ENCODE measurements at regions not wholly inside any gene's neighbourhood (a gene's known extent, or its start where the extent isn't known, plus 50 kb on each side); places are given as distances from the start of the nearest gene placed in this dataset.

DNA sequence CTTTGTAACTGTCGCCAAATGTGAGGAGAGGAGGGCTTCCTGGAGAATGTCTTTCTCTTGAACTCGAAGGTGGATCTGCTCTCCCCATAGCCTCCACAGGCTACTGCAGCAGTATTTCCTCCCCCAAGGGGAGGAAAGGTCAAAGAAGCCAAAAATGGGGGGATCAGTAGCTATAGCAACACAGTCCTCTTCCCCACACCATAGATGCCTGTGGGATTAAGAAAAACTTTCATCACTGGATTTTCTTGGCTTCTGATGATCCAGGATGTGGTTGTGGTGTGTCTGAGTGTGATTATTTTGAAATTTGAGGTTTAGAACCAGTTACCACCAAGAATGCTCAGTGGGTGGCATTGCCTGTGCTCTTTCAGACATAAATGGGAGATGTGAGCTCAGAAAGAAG, 140.1 kb upstream of the SPACA1 start:
- DNase-seq (ENCODE audit: low read depth) = no peak

DNA sequence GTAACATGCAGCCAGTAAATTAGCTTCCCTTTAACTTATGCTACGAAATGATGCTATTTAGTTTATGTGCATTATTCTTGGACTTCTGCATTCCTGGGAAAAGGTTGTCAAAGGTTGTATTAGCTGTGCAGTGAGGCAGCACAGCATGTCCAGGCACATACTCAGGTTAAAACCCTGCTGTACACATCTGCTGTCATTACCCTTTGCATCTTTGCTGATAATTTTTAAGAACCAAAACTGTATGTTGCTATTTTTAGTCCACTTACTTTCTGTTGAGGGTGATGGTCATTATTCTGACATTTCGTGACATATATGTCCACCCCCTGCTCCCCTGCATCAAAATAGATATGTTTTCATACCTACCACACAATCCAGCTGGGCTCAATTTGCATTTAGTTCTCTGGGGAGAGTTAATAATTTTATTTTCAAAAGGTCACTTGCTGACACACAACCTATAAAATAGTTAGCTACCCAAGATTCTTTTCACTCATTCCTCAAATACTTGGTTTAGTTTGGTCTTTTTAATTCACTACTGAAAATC, 142.5 kb upstream of the SPACA1 start:
- DNase-seq (ENCODE audit: low read depth) = no peak

DNA sequence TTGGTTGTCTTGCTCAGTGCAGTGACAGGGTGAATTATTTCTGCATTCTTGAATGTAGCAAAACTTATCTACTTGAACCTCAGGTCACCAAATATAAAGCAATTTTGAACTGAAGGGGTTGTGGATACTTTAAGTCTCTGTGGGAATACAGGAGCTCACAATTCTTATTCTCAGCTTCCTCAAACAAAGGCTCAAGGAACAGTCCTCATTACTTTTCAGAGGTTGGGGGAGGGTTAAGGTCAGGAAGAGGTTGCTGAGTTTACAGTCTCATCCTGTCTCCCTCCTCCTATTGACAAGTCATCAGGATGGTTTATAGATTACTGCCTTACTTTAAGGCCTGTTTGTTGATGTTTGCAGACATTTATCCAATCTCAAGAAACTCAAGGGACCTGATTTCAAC, 143.6 kb upstream of the SPACA1 start:
- DNase-seq (ENCODE audit: low read depth) = no peak

DNA sequence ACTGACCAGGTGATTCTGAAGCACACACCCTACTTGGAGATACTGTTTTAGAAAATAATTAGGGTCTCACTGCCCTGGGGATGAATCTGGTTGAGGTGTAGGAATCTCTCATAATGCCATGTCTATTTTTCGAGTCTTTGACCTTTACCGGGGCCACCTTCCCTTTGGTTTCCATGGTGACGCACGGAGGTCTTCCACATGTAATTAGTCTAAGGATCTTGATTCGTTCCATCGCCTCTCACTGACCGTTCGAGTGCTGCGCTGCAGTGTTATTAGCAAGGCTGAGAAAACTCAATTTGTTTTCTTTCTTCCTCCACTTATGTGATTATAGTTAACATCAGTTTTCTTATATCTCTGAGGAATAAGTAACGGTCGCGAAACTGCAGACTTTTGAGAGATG, 144.3 kb upstream of the SPACA1 start:
- no peak for DNase-seq (ENCODE audit: low read depth)

DNA sequence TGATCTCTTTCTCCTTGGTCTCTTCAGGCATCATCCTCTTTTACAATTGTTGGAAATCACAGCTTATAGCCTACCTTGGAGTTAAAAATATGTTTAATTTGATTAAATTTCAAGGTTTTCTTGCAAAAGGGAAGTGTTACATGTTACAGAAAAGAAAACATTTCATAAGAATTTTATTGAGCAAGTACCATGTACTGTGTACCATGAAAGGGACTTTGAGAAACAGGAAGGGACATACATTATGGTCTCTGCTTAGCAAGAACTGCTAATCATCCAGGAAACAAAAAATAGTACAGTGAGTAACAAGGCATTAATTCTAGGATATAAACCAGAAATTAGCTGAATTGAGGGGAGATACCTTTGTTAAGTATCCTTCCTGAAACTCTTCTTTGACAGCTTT, 145.3 kb upstream of the SPACA1 start:
- no peak for DNase-seq (ENCODE audit: low read depth)

DNA sequence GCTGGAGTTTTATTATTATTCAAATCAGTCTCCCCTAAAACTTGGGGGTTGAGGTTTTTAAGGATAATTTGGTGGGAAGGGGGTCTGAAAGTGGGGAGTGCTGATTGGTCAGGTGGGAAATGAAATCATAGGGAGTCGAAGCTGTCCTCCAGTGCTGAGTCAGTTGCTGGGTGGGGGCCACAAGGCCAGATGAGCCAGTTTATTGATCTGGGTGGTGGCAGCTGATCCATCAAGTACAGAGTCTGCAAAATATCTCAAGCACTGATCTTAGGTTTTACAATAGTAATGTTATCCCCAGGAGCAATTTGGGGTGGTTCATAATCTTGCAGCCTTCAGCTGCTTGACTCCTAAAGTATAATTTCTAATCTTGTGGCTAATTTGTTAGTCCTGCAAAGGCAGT, 146.0 kb upstream of the SPACA1 start:
- no peak for DNase-seq (ENCODE audit: low read depth)

DNA sequence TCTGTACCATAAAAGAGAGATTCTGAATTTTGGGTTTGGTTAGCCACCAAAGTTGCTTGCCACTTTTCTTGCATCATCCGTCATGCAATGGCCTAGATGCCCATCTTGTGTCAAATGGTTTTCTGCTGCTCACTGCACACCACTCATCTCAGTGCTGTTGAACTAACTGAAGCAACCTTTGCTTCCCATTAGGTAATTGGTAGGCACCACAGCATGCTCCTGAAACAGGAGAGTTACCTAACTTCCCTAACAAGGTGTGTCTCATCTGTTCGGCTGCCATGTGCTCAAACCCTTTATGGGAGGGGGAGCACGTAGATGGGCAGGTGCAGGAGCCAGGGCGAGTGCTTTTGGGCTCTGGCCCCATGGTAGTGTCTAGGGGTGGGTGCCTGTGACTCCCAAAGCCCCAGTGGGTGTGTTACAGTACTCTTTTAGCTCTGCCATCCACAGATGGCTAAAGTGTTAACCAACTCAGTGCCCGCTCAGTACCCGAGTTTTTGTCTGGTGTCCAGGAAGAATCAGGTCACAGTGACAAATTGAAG, 147.4 kb upstream of the SPACA1 start:
- DNase-seq (ENCODE audit: low read depth) = no peak

DNA sequence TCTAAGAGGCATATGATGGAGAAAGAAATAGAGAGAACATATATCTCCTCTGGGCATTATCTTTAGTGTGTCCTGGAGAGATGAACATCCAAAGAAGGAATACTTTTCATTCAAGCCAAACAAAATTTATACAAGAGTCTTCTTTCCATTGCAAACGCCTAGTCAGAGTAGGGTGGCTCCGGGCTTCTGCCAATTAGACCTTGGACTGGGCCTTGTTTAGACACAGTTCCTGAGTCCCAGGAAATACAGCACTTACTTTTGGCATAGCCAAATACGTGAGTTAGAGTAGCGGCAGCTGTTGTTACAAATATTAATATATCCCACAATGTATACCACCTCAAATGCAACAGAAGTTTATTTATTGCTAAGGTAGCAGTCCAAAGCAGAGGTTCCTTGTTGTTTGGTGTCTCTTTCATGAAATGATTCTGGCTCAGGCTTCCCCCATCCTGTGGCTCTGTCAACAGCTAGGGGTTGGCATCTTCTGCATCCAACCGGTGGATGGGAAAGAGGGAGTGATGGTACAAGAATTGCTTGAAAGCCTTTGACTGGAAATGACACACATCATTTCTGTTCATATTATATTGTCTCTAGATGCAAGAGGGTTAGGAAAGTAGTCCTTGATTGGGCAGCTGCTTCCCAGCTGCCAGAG, 148.0 kb upstream of the SPACA1 start:
- DNase-seq (ENCODE audit: low read depth) = no peak

DNA sequence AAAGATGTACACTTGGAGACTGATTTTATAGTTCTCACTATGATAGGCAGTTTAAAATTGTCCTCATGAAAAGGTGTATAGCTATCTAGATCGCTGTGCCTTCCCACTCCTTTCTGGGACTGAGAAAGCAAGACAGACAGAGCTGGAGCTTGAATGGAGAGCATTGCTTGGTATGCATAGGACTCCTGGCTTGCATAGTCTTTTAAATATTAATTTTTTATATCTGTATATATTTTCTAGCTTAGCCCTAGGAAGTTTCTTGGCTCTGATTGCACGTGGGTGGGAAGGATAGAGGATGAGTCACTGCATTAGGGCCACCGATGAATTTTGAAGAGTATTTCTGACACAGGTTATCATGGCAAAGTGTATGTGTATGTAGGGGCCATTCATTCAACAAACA, 150.0 kb upstream of the SPACA1 start:
- no peak for DNase-seq (ENCODE audit: low read depth)

DNA sequence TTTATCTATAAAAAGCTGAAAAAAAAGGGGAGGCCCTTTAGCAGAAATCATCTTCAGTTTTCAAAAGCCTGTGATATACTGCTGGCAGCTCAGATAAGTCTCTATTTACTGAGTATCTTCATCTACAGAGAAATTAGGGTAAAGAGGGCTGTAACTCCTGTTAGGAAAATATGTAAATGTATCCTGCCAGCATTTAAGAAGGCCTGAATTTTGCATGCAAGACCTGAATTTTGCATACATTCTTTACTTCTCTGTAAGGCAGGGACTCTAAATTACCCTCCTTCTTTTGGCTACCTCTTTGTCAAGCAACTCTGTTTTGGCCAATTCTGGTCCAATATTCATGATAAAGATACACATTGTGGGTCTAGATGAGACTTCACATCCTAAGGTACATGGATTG, 150.6 kb upstream of the SPACA1 start:
- DNase-seq (ENCODE audit: low read depth) = no peak

DNA sequence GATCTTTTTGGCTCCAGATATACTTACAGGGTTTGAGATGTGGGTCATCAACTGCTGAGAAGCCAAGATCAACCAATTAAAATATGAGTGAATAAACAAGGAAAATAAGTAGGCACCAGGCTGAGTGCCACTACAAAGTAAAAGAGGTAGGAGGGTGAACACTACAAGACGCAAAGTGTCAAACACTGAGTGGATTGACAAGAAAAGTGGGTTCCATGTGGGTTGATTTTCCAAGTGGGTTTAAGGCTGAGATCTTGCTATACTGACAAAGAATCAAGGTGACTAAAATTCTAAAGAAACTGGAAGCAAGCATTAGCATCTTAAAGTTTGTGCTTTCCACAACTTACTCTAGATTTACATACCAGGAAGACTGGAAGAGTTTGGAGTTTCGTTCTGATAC, 160.4 kb upstream of the SPACA1 start:
- DNase-seq (ENCODE audit: low read depth) = no peak

DNA sequence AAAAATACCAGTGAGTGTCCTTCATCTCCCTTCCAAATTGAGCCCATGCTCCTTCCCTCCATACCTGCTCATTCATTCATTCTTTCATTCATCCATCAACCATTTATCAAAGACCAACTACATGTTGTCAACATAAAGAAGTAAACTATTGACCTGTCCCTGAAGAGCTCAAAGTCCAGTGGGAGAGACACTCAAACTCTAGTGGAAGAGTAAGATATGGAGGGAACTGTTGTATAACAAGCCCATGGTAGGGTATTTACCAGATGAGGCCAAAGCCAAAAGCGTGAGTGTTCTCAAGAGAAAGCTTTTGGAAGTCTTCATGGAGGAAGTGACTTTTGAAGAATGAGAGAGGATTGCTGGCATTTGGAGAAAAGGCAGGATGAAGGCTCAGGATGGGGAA, 163.4 kb upstream of the SPACA1 start:
- no peak for DNase-seq (ENCODE audit: low read depth)

DNA sequence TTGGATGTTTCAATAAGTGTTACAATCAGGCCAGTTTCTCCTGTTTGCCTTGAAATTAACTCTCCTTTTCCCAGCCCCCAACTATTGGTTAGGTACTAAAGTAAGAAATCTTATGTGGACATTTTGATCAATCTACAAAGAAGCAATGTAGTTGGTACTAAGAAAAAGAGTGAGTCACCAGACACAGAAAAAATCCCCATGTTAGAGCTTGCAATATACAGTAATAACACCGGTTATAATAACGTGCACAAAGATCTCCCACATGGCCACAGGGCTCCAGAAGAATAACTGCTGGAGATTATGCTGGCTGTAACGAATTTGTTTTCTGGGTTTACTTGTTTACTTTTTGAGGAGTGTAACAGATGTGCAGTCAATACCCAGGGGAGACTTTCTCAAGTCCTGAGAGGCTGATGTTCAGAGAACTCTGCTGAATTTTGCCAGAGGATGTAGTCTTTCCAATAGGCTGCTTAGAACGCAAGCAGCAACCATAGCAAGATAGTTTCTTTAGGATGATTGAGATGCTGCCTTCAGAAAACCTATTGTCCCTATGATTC, 166.2 kb upstream of the SPACA1 start:
- no peak for DNase-seq (ENCODE audit: low read depth)

DNA sequence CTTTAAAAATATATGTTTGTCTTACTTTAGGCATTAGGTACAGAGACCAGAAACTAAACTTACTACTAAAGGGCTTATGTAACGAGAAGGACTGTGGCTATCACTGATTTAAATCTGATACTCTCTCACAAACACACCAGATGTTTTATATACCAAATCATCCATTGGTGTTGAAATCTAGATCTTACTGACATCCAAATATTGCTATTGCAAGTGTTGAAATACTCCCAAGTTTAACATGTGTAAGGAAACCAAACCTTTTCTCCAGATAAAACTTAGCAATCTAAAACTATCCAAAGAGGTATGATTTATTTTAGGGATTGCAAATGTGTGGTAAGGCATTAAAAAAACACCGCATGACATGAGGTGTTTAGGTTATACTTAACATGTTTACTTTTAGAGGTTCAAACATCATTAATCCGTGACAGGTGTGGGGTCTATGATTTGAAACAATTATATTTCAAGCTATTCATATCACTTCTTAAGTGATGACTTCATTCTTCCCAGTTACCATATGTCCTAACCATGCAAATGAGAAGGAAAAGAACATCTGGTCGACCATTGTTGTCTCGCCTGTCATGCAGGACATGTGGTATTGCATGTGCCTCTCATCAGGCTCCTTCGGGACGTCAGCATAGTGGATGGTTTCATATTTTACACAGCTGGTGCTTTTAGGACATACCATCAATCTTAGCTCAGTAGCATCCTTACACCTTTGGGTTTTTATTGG, 168.3 kb upstream of the SPACA1 start:
- no peak for DNase-seq (ENCODE audit: low read depth)

DNA sequence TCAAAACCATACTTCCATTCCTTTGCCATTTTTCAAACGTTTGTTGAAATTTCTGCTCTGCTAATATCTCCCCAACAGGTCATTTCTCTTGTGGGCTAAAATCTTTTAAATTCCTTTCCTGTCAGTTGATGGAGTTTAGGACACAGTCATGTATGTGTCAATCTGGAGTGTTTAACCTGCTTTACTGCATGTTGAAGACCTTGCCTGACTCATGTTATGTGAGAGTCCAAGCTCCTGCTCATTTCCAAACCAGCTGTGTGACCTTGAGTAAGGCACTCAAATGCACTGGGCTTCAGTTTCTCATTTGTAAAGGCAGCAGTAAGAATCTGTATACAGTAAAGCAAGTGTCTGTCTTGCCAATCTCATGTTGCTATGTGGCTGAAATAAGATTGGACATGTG, 171.9 kb upstream of the SPACA1 start:
- DNase-seq (ENCODE audit: low read depth) = no peak

DNA sequence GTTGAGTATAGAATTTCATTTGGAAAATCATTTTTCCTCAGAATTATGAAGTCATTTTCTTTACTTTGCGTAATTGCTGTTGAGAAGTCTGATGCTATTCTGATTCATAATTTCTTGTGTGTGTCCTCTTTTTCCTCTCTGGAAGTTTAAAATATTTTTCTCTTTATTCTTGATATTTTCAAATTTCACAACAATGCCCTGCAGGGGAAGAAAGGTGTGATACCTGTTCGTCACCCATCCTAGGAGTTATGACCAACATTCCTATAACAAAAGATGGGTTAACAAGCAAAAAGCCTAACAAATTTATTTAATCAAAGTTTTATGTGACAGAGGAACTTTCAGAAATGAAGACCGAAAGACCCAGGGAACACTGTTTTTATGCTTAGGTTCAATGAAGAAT, 171.5 kb upstream of the AKIRIN2 start:
- DNase-seq (ENCODE audit: low read depth) = no peak

DNA sequence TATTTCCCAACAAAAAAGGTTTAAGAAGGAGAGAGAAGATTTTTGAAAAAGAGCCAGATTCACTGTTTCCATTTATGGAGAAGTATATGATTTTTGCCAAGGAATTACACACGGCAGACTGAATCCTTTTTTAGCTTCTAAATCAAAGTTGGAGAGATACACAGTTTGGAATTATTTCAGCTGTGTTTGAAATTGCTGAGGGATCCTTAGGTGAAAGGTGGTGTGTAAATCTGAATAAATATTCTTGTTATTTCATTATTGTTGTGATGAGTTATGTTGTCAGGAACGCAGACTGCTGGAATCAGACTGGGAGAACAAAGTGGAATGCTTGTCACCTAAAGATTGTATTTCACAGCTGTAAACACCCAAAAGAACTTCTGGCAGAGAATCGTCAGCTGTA, 168.5 kb upstream of the AKIRIN2 start:
- no peak for DNase-seq (ENCODE audit: low read depth)

DNA sequence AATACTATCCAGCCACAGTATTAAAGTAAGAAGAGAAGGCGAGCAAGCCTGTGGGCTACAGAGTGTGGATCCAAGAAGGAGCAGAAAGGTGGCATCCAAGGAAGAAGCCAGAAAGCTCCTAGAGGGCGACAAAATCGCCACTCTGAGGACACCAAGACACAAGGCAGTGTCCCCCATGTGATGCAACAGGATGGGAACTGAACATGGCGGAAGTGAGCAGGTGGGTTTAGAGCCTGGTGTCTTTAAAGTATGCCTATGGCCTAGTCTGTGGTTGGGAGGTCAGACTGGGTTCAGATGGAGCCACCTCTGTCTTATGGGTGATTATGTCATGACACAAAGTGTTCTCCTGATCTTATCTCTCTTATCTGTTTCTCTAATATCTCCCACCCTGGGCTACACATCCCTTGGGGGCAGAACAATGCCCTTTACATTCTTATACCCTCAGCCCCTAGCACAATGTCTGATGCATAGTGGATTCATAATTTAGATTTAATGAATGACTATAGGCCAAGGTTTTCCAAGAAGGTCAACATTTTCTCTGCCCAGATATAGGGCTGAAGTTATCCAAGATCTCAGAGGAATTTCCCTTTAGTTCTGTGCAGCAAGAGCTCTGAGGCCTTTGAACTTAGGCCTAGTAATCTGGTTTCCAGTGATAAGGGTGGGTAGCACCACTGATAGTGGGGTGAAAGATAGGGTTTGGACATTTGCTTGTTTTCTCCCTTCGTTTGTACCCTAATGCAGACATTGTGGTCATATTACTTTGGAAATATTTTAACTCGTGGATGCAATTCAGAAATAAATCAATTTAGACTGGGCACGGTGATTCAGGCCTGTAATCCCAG, 167.3 kb upstream of the AKIRIN2 start:
- DNase-seq (ENCODE audit: low read depth) = no peak

DNA sequence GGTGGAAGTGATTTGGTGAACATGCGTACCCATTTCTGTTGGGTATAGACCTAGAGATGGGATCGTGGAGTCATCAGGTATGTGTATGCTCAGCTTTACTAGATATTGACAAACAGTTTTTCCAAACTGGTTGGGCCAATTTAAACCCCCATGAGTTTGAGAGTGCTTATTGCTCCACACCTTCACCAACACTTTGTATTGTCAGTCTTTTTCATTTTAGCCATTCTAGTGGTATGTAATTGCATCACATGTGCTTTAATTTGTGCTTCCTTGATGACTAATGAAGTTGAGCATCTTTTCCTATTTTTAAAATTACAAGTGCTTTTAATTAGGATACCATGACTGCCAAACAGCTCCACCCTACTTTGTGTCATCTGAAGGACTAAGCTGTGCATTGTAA, 158.9 kb upstream of the AKIRIN2 start:
- no peak for DNase-seq (ENCODE audit: low read depth)

DNA sequence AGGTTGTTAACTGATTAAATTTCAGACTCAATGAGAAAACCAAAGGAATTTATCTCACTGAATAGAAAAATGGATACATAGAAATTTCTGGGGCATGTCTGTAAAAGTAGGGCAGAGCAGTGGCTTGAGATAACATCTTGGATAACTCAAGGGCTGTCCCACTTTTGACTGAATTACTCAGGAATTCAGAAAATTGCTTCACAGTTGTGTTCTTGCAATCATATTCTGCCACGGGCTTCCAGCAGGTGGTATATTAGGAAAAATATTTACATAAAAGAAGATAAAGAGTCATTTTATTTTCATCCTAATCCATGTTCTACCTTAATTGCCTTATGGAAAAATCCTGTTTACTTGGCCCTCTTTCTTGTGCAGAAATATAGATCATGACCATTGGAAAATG, 156.4 kb upstream of the AKIRIN2 start:
- DNase-seq (ENCODE audit: low read depth) = no peak

DNA sequence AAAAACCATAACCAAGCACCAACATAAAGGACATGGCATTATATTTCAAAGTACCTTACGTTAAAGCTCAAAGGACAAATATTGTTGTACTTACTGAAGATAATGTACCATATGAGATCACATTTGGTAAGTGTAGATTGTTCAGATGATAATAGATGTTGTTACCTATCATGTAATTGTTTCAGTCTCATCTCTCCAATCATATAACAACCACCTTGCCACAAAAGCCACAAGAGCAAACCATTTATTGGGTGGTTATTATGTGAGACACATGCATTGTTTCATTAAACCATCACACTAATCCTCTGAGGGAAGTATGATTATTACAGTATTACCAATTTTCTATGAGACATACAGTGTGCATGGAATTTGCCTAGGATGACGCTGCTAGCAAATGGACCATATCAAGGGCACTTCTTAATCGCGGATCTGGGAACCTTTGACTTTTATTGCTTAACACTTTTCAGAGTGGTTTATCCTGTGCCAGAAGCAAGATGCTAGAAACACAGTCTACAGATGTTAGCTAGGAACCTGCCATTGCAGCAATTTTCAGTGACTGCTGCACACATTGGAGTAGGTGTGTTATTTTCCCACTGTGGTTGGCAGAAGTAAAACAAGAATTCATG, 149.8 kb upstream of the AKIRIN2 start:
- DNase-seq (ENCODE audit: low read depth) = no peak

DNA sequence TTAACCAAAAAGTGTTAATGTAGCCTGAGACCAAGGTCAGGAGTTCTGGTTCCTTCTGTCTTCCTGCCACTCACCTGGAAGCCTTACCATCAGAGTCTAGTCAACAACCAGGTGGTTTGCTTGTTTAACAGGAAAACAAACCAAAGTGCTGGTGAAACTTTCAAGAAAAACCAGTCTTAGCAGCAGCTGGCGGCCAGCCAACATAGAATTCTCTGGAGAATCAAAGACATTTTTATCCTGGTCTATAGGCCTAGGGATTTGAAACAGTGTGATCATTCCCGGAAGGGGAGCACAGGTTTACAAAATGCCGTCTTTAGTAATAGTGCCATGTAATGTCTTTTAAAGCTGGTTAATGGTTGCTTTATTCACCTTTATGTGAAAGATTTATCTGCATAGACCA, 146.6 kb upstream of the AKIRIN2 start:
- DNase-seq (ENCODE audit: low read depth) = no peak

Data from activated gamma-delta T cell treated with anti-CD3 and anti-CD28 coated beads, Interleukin-2, amount 50 U/mL, for 16 hours (primary cell).